ENCODE measurements at regions not wholly inside any gene's neighbourhood (a gene's known extent, or its start where the extent isn't known, plus 50 kb on each side); places are given as distances from the start of the nearest gene placed in this dataset.

GRCh38 chr2:220002699-220003098 lies 375.3 kb downstream of the SLC4A3 start:
- DNase-seq, result no peak

- DNase-seq, result no peak
Measured at GRCh38 chr2:220005362-220005761, 377.9 kb downstream of the SLC4A3 start.

GRCh38 chr2:220006152-220006621 lies 378.8 kb downstream of the SLC4A3 start:
- DNase-seq, result no peak

- no peak for DNase-seq
Measured at GRCh38 chr2:220011859-220012258, 384.4 kb downstream of the SLC4A3 start.

GRCh38 chr2:220014961-220015360 lies 387.5 kb downstream of the SLC4A3 start:
- no peak for DNase-seq

- no peak for DNase-seq
Measured at GRCh38 chr2:220015576-220015975, 388.1 kb downstream of the SLC4A3 start.

GRCh38 chr2:220025207-220025606 lies 397.8 kb downstream of the SLC4A3 start:
- DNase-seq, result no peak

- DNase-seq, result no peak
Measured at GRCh38 chr2:220029013-220029412, 401.6 kb downstream of the SLC4A3 start.

GRCh38 chr2:220033546-220033945 lies 406.1 kb downstream of the SLC4A3 start:
- DNase-seq, result no peak

GRCh38 chr2:220034426-220035130 lies 407.1 kb downstream of the SLC4A3 start:
- no peak for DNase-seq

GRCh38 chr2:220036431-220036830 lies 409.0 kb downstream of the SLC4A3 start:
- no peak for DNase-seq

- no peak for DNase-seq
Measured at GRCh38 chr2:220040346-220040745, 412.9 kb downstream of the SLC4A3 start.

GRCh38 chr2:220041447-220041846 lies 414.0 kb downstream of the SLC4A3 start:
- DNase-seq, result no peak

- no peak for DNase-seq
Measured at GRCh38 chr2:220043155-220043989, 415.9 kb downstream of the SLC4A3 start.

GRCh38 chr2:220043990-220044335 lies 416.5 kb downstream of the SLC4A3 start:
- no peak for DNase-seq

- DNase-seq, result no peak
Measured at GRCh38 chr2:220044383-220044782, 417.0 kb downstream of the SLC4A3 start.

- no peak for DNase-seq
Measured at GRCh38 chr2:220046507-220046906, 419.1 kb downstream of the SLC4A3 start.

- DNase-seq, result no peak
Measured at GRCh38 chr2:220051716-220052115, 424.3 kb downstream of the SLC4A3 start.

- no peak for DNase-seq
Measured at GRCh38 chr2:220053919-220054318, 426.5 kb downstream of the SLC4A3 start.

GRCh38 chr2:220057391-220057790 lies 430.0 kb downstream of the SLC4A3 start:
- no peak for DNase-seq

- DNase-seq, result no peak
Measured at GRCh38 chr2:220057916-220058315, 430.5 kb downstream of the SLC4A3 start.

- no peak for DNase-seq
Measured at GRCh38 chr2:220064111-220065030, 436.9 kb downstream of the SLC4A3 start.

GRCh38 chr2:220065581-220065980 lies 438.2 kb downstream of the SLC4A3 start:
- DNase-seq, result no peak

Measured in effector CD8-positive, alpha-beta T cell (primary cell).